SK-N-SH treated with all-trans-retinoic acid at 6 μM for 48 hours (cell line): ENCODE measurements at regions not wholly inside any gene's neighbourhood (a gene's known extent, or its start where the extent isn't known, plus 50 kb on each side); places are given as distances from the start of the nearest gene placed in this dataset.

ENCODE experiments used
- ARNTL ChIP-seq: fragments of 450-650 bp; formaldehyde crosslinking; IDR thresholded peaks from 2 replicates; pipeline ENCODE4 v1.5.0; 2020; ENCODE audit warnings: low read depth, mild to moderate bottlenecking, moderate library complexity, borderline replicate concordance
- BACH2 ChIP-seq: fragments of 250-450 bp; sonication (Bioruptor Pico); IDR thresholded peaks from 2 replicates; pipeline ENCODE4 v1.9.0; 2021; ENCODE audit warnings: mild to moderate bottlenecking, borderline replicate concordance
- OSR1 ChIP-seq: fragments of 250-450 bp; sonication (Bioruptor Pico); IDR thresholded peaks from 2 replicates; pipeline ENCODE4 v1.8.0; 2022; ENCODE audit warnings: moderate library complexity, mild to moderate bottlenecking, inconsistent platforms
- PATZ1 ChIP-seq: fragments of 250-450 bp; sonication (Bioruptor Pico); IDR thresholded peaks from 2 replicates; pipeline ENCODE4 v1.8.0; 2020; ENCODE audit warnings: mild to moderate bottlenecking, moderate library complexity, borderline replicate concordance
- RARB ChIP-seq: fragments of 250-450 bp; sonication (Bioruptor Pico); IDR thresholded peaks from 2 replicates; pipeline ENCODE4 v1.8.0; 2021; ENCODE audit warnings: mild to moderate bottlenecking, moderate library complexity
- TCF4 ChIP-seq: fragments of 250-450 bp; sonication (Bioruptor Pico); IDR thresholded peaks from 2 replicates; pipeline ENCODE4 v1.8.0; 2021; ENCODE audit warnings: mild to moderate bottlenecking, moderate library complexity, borderline replicate concordance
- ZC3H10 ChIP-seq: fragments of 250-450 bp; sonication (Bioruptor Pico); IDR thresholded peaks from 2 replicates; pipeline ENCODE4 v1.5.1; 2021; ENCODE audit warnings: mild to moderate bottlenecking, moderate library complexity
- ZFP30 ChIP-seq: fragments of 450-650 bp; formaldehyde crosslinking; IDR thresholded peaks from 2 replicates; pipeline ENCODE4 v1.5.0; 2022; ENCODE audit warnings: mild to moderate bottlenecking, moderate library complexity

DNA sequence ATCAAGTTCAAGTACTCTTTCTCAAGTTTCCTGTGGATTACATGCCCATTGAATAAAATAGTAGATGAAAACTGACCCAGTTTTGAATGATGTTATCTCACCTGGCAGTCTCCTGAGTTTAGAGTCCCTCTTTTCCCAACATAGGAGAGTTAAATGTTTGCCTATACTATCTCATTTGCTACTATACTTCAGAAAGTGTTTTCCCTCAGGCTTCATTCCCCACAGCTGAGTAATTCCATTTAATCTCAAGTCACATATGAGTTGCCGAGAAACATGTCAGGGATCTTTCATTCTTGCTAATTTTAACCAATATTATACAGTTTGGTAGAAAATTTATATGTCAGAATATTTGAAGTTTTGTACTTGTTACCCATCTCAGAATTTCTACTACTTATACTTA lies 150.4 kb upstream of the CDH19 start:
- no peak for TF ChIP-seq BACH2 (CRISPR knock-in tag)
- no peak for TF ChIP-seq PATZ1 (CRISPR knock-in tag)
- no peak for TF ChIP-seq ARNTL
- TF ChIP-seq ZC3H10 (CRISPR knock-in tag), result no peak
- TF ChIP-seq RARB, result no peak
- no peak for TF ChIP-seq OSR1 (CRISPR knock-in tag)
- TF ChIP-seq TCF4 (CRISPR knock-in tag), result no peak
- no peak for TF ChIP-seq ZFP30
